Testis (tissue), 2 donors: ENCODE measurements at regions not wholly inside any gene's neighbourhood (a gene's known extent, or its start where the extent isn't known, plus 50 kb on each side); places are given as distances from the start of the nearest gene placed in this dataset.
"Not testable (repeated sequence)": the region's sequence is repeated elsewhere in the genome, so short reads cannot be mapped to it uniquely, and the experiment has no call there.

Experiments used
- POLR2A ChIP-seq: fragments of 450-650 bp; IDR thresholded peaks from one replicate; pipeline ENCODE4 v1.6.1; 2017; ENCODE audit warnings: antibody characterized with exemption, mild to moderate bottlenecking, moderate library complexity
- TF ChIP-seq, protein P1 (sequence below), 3 experiments: fragments of 450-650 bp in 2 of 3; fragments of 200-600 bp in 1 of 3; sonication (generic) in 1 of 3; IDR thresholded peaks; one replicate each; pipeline ENCODE4 v1.5.1; 2016 to 2019; ENCODE audit warnings: antibody characterized with exemption in 3 of 3, mild to moderate bottlenecking in 2 of 3, moderate library complexity in 1 of 3

DNA sequence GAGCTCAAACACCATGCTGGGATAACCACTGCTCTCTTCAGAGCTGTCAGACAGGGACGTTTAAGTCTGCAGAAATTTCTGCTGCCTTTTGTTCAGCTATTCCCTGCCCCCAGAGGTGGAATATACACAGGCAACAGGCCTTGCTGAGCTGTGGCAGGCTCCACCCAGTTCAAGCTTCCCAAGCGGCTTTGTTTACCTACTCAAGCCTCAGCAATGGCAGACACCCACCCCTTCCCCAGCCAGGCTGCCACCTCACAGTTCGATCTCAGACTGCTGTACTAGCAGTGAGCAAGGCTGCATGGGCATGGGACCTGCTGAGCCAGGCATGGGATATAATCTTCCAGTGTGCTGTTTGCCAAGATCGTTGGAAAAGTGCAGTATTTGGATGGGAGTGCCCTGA is 1220.5 kb downstream of the FLRT2 start:
- TF ChIP-seq, protein P1, sequence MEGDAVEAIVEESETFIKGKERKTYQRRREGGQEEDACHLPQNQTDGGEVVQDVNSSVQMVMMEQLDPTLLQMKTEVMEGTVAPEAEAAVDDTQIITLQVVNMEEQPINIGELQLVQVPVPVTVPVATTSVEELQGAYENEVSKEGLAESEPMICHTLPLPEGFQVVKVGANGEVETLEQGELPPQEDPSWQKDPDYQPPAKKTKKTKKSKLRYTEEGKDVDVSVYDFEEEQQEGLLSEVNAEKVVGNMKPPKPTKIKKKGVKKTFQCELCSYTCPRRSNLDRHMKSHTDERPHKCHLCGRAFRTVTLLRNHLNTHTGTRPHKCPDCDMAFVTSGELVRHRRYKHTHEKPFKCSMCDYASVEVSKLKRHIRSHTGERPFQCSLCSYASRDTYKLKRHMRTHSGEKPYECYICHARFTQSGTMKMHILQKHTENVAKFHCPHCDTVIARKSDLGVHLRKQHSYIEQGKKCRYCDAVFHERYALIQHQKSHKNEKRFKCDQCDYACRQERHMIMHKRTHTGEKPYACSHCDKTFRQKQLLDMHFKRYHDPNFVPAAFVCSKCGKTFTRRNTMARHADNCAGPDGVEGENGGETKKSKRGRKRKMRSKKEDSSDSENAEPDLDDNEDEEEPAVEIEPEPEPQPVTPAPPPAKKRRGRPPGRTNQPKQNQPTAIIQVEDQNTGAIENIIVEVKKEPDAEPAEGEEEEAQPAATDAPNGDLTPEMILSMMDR (IDR thresholded peaks at IDR 0.05): not testable (repeated sequence)
- not testable (repeated sequence) for TF ChIP-seq POLR2A
